ENCODE measurements at regions not wholly inside any gene's neighbourhood (a gene's known extent, or its start where the extent isn't known, plus 50 kb on each side); places are given as distances from the start of the nearest gene placed in this dataset.

DNA sequence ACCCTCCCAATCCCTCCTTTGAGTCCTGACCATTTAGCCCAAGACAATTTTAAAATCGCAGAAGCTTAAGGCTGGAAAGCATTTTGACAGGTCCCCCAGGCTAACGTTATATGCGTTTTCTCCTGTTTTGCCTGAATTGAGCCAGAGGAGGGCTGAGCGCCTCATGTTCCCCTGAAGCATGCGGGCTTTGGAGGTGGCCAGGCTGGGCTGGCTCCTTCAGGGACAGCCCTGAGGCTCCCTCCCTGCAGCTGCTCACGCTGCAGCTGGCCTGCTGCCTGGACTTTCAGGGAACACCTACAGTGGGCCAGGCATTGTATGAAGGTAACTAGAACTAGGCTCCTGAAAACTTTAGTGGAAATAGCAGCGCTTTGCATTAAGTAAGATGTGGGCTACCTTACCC lies 179.2 kb downstream of the ACKR3 start:
- no peak for DNase-seq

DNA sequence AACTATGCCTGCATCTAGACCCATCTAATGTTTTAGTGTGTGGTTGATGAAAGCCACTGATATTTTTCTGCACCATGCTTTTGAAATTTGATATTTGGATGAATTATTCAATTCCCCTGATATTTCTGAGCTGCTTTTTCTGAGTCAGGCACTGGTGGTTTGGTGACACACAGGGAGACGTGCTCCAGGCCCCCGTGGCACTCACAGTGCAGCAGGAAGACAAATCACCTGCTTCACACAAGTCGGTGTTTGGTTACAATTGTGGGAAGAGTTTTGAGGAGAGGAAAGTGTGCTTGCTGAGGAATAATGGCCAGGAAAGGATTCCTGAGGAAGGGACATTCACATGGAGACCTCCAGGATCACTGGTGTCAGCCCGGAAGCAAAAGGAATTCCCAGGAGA lies 179.7 kb downstream of the ACKR3 start:
- DNase-seq: no peak

DNA sequence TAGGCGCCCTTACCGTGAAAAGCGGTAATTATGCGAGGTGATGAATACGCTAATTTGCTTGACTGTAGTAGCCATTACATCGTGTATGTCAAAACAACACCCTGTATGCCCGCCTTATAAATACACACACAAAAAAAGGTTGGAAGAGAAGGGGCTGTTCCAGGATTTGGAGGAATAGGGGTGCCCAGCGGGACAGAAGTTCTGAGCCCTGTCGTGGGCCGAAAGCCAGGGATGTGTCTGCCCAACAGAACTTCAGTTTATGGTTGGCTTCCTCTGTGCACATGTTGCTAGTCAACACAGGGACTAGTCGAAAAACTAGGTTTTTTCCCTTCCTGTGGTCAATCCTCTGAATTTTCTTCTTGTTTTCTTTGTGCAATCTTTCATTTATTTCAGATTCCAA lies 182.5 kb downstream of the ACKR3 start:
- no peak for DNase-seq

DNA sequence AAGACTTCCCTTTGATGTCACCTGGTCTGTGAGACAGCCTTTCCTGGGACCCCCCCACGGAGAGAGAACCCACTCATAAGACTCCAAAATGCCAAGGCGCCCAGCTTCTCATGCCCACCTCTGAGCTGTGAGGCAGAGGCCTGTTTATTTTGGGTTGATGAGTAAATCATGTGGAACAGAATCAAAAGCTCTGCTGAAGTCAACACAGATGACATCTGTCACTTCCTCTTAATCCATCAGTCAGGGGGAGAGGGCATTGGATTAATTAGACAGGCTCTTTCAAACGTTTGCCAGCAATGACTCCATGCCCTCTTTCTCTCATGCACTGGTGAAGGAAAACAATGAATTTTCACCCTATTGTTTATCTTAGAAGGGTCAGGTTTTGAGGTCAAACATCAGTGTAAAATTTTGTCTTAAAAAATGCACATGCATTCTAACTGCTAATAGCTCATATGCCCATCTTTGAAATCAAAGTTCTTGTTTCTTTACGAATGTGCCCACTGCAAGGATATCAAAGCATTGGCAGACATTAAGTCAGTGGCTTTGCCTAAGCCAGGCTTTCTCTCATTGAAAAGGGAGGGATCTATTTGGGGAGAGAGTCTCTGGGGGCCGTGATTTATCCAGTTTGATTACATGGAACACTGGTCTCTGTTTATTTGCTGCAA lies 184.1 kb downstream of the ACKR3 start:
- no peak for DNase-seq

DNA sequence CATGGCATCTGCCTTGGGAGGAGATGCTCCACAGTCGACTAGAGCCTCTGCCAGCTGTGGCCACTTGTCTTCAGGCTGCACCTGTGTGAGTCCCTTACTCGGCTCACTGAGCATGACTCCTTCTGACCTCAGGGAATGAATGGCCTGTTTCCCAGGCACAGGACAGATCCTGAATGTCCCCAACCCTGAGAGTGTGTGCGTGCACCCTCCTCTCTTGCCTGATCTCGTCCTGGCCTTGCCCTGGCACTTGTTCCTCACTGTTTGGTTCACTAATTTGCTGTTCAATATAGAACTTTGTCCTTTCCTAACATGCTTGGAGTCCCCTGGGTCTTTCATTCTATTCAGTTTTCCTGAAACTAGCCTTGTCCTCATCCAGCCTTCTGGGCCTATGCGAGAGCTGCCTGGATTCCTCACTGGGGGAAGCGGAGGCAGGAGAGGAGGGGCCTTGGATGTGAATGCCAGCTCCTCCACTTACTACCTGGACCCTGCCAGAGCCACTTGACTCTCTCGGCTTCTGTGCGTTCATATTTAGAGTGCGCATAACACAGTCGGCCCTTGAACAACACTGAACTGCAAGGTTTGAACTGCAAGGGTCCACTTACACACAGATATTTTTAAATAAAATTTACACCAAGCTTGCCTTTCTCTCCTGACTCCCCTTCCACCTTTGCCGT lies 184.8 kb downstream of the ACKR3 start:
- DNase-seq: no peak

DNA sequence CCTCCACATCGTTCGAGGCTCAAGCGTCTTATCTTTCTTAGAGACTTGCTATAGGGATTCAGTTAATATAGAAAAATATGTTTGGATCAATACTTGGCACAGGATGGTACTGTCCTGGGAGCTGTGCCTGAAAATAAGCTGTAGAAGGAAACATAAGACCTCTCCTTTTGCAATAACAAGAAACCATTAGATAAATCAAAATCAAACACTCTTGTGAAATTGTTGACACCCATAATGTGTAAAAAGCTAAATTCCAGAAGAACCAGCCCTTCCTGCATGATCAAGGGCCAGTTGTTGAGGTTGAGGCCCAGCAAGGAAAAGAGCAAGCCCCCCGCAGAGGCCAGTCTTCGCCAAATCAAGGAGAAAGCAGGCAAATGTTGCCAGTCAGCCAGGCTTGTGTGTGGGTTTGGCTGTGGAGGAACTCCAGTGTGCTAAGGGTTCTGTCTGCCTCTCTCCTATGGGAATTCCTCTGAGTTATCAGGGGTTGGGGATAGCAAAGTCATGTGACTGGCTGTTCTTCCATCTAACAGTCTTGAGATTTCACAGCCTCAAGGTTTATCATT lies 185.7 kb downstream of the ACKR3 start:
- DNase-seq: no peak

DNA sequence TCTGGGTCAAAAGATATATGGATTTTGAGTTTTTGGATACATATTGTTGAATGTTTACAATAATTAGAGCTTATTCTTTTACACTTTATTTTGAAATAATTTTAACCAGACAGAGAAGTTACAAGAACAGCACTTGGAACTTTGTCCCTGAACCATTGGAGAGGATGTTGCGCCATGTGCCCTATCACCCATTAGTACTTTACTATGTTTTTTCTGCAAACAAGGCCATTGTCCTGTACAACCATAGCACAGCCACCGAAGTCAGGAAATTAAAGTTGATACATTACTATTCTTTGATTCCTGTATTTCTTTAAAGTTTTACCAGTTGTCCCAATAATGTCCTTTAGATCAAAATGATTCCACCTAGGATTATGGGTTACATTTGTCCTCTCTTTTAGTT lies 188.8 kb downstream of the ACKR3 start:
- no peak for DNase-seq

DNA sequence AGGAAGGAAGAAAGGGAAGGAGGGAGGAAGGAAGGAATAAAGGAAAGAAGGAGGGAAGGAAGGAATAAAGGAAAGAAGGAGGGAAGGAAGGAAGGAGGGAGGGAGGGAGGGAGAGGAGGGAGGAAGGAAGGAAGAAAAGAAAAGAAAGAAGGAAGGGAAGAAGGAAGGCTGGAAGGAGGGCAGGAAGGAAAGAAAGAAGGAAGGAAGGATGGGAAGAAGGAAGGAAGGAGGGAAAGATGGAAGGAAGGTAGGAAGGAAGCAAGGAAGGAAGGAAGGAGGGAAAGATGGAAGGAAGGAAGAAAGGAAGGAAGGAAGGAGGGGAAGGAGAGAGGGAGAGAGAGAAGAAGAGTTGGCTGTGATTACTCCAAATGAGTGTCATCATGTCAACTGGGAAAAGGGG lies 190.6 kb downstream of the ACKR3 start:
- DNase-seq: no peak

DNA sequence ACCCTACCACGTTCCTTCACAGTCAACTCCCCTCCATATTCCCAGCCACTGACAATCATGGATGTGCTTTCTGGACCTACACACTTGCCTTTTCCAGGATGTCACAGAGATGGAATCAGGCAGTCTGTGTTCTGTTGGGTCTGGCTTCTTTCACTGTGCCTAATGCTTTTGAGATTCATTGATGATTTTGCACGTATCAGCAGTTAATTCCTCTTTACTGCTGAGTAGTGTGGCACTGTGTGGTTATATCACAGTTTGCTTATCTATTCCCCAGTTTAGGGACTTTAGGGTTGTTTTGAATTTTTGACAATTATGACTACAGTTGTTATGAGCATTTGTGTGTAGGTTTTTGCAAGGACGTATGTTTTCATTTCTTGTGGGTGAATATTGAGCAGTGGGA lies 191.7 kb downstream of the ACKR3 start:
- DNase-seq: no peak

DNA sequence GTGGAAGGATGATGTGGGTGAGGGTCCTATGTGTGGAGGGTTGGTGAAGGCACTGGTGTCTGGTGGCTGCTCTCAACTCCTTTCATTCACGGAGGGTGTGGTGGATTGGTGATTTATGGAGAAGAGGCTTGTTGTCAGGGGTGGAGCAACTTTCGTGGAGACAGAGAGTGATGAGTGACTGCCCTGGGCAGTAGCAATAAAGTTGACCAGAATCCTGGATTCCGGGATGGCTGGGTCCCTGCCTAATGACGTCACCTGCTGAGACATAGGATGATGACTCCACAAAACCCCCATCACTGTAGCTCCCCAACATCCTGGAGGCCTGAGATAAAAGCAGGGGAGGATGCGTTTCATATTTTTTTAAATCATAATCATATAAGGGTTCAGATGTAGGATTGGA lies 193.0 kb downstream of the ACKR3 start:
- DNase-seq: no peak

DNA sequence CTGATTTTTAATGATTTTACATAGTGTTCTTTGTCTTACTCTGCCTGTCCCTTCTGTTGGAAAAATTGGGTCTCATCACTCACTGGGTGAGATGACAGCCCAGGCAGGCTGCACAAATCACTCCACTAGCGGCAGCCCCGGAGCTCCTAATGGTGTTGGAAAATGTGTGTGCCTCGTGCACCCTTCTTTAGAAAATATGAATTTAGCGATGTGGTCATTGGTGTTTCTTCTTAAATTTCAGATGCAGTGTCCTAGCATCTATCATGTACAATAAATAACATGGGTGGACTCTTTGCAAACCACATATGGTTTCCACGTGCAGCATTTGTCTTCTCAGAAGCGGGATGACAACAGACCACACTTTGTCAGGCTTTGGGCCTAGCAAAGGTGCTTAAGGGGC lies 194.2 kb downstream of the ACKR3 start:
- no peak for DNase-seq

DNA sequence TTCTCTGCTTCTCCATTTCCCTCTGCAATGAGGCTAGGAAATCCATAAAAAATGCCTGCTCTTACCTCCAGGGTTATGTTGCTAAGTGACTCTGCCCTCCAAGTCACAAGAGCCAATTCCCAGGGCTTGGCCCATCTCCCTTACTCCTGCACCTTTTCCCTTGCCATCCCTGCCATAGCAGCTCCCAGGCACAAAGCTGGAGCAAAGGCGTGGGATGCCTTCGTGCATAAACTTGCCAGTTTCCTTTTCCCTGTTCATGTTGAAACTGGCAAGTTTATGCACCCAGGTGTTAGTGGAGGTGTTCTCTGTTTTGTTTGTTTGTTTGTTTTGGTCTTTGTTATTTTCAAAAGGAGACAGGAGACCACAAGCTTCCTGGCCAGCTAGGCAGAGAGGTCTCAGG lies 195.1 kb downstream of the ACKR3 start:
- no peak for DNase-seq

DNA sequence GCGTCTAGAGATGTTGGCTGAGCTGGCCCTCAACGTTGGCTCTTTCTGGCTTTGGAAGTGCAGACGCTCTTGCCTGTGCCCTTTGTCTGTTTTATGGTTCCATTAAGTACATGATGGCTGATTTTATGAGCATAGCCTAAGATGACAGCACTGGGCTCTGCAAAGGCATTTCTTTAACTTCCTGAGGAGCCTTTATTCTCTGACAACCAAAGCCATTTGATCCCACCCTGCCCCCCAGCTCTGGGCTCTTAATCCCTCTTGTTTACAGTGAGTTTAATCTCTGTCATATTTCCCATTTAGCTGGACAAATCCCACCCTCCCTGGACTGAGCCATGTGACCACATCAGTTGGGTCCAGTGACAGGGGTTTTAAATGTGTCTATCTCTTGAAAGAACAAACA lies 195.9 kb downstream of the ACKR3 start:
- no peak for DNase-seq

DNA sequence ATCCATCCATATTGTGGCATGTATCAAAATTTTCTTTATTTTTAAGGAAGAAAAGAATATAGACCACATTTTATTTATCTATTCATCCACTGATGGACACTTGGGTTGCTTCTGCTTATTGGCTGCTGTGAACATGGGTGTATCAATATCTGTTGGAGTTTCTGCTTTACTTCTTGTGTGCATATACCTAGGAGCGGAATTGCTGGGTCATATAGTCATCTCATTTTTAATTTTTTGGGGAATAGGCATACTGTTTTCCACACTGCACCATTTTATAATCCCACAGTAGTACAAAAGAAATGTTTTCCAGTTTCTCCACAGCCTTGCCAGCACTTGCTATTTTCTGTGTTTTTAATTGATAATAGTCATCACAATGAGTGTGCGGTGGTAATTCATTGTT lies 197.2 kb downstream of the ACKR3 start:
- no peak for DNase-seq

DNA sequence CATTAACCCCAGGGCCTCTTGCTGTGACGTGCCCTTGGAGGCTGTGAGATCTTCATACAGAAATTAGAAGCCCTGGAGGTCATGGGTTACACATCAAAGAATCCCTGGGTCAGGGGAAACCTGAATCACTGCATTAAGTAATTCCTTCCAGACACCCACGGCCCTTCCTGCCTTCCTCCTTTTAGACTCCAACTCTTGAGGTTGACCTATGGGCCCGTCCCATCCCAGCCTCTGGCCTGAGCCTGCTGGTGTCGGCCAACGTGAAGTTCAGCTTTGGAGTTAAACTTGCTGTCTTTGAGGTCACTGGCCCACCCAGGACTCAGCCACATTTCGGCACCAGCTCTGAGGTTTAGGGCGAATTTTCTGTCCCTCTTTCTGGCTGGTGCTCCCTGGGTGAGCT lies 198.3 kb downstream of the ACKR3 start:
- no peak for DNase-seq

DNA sequence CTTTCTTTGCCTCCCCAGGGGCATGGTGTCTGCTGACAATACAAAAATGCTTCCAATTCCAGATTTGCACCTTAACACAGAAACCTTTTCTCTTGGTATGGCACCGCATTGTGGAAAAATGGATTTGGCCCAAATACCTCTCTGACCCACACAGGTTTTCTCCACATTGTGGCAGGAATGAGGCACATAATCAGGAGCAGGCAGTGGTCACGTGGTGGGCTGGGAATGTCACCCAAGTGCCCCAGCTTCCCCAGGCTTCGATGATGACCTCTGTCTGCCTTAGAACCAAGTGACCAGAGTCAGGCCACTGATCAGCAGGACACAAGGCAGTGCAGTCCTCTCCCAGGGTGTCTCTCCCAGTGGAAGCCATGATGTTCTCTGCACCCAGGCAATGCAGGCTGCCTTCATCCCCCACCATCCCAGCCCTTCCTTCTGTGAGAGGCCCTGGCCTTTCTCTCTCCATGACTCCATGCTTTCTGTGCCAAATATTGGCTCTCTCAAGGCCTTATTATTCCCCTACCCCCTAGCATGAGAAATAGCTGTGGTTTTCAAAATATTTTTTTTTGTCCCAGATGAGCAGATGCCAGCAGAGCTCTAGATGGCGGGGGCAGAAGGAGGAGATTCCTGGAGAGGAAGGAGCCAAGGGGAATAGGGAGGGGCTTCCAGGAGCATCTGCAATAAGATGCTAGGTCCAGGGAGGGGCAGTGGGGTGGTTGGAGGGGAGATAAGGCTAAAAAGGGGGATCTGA lies 198.9 kb downstream of the ACKR3 start:
- DNase-seq: no peak

DNA sequence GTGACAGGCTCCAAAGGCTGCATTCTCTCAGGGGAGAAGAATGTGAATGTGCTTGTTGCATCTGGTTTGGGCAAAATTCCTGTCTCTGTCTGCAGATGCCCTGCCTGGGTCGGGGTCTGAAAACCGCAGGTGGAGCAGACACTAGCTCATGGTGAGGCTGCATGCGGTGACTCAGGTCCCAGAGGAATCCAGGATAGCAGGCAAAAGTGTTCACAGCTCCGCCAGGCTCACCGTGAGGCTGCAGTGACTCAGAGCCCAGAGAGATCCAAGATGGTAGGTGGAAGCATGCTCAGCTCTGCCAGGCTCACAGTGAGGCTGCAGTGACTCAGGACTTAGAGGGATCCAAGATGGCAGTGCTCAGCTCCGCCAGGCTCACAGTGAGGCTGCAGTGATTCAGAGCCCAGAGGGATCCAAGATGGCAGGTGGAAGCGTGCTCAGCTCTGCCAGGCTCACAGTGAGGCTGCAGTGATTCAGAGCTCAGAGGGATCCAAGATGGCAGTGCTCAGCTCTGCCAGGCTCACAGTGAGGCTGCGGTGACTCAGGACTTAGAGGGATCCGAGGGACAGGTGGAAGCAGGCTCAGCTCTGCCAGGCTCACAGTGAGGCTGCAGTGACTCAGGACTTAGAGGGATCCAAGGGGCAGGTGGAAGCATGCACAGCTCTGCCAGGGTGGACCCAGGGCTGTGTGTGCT lies 200.5 kb downstream of the ACKR3 start:
- no peak for DNase-seq

DNA sequence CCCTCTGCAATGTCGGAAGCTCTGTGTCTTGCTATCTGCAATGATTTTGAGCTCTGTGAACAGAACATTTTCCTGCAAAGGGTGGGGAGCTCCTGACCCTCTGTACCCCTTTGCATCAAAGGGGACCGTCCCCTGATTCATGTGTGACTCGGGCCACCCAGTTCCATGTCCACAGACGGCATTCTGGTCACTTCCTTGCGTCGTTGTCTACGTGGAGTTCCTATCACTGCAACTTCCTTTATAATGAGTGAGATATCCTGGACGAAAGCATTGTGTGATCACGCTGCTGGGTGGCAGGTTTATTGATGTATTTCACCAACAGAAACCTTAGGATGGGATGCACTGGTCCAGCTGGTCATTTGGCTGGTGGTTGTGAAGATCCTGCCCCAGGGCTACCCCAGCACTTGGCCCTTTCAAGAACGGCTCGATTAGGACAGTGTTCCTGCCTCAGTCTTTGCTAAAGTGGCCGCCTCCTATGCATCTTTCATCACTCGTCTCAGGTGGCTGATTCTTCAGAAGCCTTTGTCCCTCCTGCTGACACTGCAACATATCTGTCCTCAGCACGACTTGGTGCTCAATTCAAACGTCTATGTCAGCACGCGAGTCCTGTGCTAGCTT lies 202.7 kb downstream of the ACKR3 start:
- no peak for DNase-seq

DNA sequence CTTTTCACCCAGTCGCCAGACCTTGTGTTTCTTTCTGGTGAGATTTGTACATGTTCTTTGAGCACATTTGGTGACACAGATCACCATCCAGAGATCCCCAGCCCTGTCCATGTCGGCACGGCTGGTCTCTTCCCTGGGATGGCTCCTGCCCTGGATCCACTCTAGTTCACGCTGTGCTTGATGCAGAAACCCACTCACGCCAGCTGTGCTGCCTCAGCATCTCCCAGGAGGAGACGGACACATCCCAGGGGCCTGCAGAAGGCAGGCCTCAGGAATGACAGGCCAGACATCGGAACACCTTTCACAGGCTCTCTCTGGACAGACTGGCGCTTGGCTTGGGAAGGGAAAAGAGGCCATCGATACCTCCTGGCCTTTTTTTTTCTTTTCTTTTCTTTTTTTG lies 203.6 kb downstream of the ACKR3 start:
- no peak for DNase-seq

DNA sequence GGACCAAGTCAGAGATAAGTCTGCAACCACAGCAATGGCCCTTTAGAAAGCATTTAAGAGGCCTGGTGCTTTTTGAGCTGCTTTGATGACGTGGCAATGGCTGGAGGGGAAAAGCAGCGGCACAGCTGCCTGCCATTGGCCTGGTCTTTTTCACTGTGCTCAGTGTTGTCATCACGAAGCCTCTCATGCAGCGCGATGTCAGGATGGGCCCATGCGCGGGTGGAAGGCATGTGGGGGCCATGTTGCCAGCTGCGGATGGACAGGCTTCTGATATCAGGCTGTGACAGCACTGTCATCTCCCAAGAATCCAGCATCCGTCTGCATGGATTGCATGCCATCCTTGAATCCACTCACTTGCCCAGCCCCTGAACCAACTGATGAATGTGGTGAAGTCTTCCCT lies 204.5 kb downstream of the ACKR3 start:
- no peak for DNase-seq

DNA sequence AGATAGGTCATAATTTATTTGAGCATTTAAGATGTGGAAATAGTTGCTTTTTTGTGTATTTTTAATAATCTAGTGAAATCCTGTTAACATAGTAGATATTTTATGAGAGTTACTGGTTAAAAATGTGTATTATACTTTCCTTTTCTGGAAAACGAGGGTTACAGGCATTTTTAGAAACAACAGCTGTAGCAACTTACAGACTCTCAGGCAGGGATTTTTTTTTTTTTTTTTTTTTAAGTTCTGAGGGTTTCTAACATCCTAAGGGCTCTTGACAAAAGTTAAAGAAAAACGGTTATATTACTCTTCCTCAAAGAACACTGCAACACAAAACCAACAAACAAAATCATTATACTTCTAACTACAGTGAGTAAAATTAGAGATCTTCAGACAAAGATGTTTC lies 205.9 kb downstream of the ACKR3 start:
- DNase-seq: no peak

DNA sequence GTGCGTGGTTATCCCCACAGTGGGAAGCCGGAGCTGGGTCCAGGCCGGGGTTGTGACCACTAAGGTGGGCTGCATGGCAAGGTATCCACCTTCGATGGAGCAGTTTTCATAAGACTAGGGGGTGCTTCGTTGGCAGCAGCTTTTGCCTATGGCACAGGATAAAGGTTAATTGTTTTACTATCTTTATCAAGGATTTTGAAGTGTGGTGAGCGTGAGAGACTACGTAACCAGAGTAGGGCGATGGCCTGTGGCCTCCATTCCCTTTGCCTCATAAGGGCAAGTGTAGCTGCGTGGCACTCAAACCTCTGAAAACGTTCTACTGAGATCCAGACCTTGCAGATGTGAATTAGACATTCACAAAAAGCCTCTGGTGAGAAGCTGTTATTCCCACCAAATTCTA lies 206.6 kb downstream of the ACKR3 start:
- no peak for DNase-seq

DNA sequence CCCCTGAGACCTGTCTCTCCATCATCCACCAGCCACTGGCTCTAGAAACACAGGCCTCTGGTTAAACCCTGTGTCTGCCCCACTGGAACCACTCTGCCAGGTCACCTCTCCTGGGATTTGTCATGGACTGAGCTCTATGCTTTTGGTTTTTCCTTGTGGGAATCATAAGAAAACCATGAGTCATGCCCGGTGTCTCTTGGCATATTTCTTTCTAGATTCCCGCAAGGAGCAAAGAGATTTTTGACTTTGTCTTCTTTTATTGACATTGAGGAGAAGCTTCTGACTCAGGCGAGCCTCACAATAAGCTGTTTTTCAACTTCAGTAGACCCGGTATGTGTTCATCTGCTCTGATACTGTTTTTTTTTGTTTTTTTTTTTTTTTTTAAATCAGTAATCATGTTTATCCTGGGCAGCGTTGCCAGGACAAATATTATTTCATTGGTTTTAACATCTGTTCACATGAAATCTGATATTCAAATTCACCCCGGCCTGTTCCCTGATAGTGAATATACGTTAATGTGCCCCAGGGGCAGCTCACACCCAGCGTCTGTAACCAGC lies 207.1 kb downstream of the ACKR3 start:
- peak; percentile 67 for DNase-seq
